ENCODE measurements at regions not wholly inside any gene's neighbourhood (a gene's known extent, or its start where the extent isn't known, plus 50 kb on each side); places are given as distances from the start of the nearest gene placed in this dataset.

DNA sequence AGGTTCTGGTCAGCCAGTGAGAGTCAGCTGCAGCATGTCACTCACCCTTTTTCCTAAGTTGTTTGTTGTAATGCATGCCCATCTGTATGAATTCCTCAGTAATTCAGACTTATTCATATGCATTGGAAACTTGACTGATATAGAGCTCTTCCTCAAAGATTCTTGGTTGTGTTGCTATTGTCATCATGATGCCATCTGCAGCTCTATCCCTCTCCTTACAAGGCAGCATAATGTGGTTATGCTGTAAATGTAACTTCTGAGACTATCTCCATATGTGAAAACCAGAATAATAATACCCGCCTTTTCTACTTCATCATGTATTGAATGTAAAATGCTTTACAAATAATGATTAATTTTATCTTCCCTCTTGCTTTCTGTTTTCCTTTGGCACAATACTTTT, 252.6 kb upstream of the MTPN start:
- DNase-seq = no peak

DNA sequence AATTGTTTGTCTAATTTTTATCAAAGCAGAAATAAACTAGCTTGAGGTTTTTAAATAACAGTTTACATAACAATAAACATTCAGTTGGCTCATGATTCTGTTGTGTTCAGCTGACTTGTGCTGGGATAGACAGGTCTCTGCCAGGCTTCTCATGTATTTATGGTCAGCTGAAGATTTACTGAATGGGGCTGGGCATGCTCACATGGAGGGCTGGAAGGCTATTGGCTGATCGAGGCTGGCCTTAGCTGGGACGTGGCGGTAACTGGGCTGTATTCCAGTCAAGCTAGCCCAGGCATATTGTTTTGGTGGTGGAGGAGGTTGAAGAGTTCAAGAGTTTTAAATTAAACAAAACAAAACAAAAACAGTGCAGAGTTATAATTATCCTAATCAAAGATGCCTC, 251.0 kb upstream of the MTPN start:
- DNase-seq = no peak

DNA sequence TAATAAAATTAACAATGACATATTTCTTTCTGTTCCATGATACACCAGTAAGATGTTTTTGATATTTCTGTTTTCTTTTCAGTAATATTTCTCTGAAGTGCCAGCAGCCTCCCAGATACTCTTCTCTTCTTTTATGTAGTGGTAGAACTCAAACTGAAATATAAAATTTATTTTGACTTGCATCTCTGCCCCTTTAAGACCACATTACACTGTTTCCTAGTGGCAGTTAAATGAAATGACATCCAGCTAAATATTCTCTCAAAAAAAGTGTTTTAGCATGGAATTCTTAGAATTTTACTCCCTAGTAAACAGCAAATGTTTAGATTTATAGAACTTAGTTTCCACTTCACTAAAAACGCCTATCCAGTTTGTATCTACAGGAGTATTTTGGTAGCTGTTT, 237.2 kb upstream of the MTPN start:
- no peak for DNase-seq

DNA sequence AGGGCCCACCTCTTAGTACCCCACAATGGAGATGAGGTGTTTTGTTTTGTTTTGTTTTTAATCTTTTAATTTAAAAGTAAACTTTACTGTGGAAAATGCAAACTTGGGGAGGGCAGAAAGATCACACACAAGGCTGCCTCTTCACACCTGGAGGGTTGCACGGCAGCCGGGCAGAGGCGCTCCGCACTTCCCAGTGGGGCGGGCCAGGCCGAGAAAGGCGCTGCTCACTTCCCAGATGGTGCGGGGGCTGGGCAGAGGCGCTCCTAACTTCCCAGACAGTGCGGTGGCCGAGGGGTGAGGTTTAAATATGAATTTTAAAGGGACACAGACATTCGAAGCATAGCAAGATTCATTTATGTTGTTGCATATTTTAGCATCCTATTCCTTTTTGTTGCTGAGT, 235.9 kb upstream of the MTPN start:
- DNase-seq = peak; percentile 3

- no peak for DNase-seq
Observed at GRCh38 chr7:136210664-136211063, 233.5 kb upstream of the MTPN start.

DNA sequence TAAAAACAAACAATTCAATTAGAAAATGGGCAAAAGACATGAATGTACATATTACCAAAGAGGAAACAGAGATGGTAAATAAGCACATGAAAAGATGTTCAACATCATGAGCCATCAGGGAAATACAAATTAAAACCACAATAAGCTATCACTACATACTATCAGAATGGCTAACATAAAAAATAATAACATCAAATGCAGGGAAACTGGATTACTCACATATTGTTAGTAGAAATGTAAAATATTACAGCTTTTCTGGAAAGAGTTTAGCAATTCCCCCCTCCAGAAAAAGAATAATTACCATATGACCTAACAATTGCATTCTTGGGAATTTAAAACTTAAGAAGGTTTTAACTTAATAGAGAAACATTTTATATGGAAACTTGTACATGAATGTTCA, 232.9 kb upstream of the MTPN start:
- no peak for DNase-seq

DNA sequence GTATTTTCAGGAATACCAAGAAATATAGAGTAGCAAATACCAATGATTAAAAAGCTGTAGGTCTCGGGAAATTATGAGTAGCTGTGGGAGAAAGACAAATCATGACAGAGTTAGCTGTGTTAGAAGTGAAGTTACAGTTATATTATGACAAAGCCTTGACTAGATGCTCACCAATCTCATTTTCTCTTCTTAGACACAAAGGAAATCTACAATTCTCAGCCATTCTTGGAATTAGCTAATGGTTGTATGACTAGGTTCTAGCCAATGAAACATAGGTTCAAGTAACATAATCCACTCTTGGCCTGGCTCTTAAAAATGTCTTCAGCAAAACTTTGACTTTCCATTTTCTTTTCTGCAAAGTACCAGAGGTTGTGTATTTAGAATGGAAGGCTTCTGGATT, 228.8 kb upstream of the MTPN start:
- DNase-seq = no peak

GRCh38 chr7:136198168-136198567, 221.0 kb upstream of the MTPN start:
- DNase-seq = no peak

- DNase-seq = no peak
Observed at GRCh38 chr7:136194878-136195277, 217.7 kb upstream of the MTPN start.

- DNase-seq = no peak
Observed at GRCh38 chr7:136193940-136194339, 216.8 kb upstream of the MTPN start.

DNA sequence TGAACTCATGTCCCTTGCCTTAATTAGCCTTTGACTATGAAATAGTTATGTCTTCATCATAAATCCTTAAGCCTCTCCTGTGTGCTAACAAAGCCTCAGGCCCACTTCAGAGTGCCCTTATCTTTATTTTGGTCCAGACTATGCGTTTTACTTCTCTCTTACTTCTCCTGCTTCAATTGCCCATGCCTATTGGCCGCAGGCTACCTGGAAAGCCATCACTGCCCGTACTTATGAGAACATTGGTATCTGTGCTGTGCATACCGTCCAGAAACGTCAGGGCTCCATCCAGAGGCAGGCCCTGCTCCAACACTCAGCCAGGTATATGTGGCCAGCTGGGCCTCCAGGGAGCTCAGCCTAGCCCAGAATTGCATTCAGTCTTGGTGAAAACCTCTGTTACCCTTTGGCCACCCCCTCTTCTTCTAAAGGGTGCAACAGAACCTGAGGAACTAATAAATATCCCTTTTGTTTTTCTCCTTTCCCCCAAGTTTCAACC, 212.4 kb upstream of the MTPN start:
- peak; percentile 5 for DNase-seq

DNA sequence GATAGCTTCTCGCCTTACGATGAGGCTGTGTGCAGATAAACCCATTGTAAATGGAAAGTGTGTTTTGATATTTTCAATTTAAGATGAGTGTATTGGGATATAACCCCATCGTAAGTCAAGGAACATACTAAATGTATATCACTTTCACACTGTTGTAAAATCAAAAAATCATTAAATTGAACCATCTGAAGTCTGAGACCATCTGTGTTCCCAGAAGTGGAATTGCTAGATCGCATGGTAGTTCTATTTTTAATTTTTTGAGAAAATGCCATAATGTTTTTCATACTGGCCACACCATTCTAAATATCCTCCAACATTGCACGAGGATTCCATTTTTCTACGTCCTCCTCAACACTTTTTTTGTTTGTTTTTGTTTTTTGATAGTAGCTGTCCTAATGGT, 209.1 kb upstream of the MTPN start:
- no peak for DNase-seq

DNA sequence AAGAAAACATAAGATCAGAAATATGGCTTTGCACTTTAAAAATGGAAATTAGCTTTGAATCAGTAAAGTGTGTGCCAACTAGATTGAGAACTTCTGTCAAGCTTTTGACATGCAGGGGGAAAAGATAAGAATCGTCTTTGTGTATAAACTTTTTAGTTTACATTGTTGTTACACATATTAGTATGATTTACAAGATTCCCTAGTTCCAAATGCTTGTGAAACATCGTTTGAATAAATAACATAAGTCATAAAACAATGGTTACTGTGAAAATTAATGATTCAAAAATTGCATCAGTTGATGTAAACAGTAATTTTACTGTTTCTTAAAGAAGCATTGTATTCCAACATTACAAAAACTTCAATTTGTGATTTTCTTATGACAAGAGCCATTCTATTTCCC, 207.6 kb upstream of the MTPN start:
- DNase-seq = no peak

- DNase-seq = peak; percentile 20
Observed at GRCh38 chr7:136183981-136184380, 206.8 kb upstream of the MTPN start.

GRCh38 chr7:136180984-136181383, 203.8 kb upstream of the MTPN start:
- DNase-seq = no peak

DNA sequence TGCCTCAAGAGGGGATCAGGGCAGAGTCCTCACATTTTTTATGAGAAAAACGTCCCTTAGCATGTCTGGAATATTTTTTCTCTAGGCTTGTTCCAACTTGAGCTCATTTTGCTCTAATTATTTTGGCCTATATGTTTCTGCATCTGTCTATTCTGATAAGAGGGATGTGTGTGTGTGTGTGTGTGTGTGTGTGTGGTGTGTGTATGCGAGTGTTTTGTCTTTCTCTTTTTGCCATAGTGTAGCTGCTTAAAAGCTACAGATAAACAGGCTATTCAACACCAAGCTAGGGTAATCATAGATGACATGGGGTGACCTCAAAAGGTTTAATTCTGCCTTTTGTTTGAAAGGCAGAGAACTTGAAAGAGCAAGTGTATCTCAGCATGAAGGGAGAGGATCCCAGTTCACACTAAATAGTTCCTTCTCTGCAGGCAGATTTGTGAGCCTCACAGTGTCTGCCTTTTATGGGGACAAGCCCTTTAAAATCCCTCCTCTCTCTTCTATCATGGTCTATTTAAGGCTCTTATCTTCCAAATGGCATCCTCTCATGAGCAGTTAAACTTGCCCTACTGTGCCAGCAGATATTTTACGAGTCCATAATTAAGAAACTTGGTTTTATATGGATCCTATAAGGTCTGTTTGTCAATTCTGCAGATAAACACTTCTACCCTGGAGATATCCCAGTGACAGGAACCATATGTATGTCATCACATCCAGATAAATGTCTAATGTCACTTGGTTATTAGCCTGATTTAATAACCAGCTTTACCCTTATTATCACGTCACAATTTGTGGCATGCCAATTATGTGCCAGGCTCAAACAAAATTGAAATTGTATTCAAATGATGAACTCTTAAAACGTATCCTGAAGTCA, 202.9 kb upstream of the MTPN start:
- no peak for DNase-seq

DNA sequence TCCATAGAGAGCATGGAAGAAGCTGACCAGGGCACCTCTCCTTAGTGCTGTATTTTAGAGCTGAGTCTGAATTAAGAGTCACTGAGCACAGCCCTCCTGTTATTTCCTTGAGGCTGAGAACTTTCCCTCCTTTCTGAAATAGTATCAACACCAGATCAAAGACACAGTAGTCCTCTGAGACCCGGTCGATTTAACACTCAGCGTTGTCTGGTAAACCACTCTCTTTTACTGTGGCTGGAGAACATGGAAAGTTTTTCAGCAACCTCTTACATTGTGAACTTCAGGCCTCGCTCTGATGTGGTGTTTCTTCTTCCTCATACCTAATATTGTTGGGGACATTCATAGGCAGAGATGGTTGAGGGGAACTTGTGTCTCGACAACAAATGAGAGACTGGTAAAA, 202.0 kb upstream of the MTPN start:
- DNase-seq = no peak

- DNase-seq = no peak
Observed at GRCh38 chr7:136174477-136175125, 197.4 kb upstream of the MTPN start.

DNA sequence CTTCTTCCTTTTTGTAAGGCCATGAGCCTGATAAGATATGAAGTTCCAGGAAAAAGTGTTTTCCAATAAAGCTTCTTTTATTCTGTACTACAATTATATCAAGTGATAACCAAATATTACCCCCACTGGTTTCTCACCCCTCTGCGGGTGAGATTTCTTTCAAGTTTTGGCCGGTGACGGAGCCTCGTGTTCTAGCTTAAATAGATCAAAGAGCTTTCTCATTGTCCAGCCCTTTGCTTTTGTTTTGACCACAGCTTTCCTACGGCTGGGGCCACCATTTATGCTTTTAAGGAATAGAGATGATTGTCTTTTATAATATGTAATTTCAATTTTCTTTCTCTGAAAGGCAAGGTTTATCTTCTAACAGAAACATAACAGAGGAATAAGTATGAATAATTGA, 196.7 kb upstream of the MTPN start:
- no peak for DNase-seq

DNA sequence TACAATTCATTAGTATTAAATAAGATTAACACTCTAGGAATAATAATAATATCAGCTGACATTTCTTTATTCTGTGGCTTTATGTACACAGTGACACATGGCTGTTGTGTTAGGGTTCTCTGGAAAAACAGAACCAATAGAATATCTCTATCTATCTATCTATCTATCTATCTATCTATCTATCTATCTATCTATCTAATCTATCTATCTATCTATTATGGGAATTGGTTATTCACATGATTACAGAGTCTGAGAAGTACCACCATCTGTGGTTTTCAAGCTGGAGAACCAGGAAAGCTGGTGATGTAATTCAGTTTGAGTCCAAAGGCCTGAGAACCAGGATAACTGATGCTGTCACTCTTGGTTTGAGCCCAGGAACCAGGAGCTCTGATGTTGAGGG, 194.1 kb upstream of the MTPN start:
- no peak for DNase-seq

GRCh38 chr7:136168821-136169220, 191.7 kb upstream of the MTPN start:
- DNase-seq = no peak

GRCh38 chr7:136167991-136168390, 190.8 kb upstream of the MTPN start:
- DNase-seq = no peak

DNA sequence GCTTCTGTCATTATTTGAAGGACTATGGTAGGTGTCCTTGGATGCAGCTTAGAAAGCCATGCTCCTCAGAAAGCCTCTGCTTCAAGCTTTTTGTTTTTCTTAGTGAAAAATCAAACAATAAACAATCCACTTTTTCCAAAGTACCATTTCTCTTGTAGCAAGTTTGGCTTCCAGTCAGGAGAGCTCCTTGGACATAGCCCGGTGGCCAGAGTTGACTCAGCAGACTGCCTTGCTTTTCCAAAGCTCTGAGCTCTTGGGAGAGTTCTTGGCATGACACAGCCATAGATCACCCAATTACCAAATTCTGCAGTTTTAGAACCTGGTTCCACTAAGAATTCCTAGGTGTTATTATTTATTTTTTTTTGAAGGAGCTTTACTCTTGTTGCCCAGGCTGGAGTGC, 189.4 kb upstream of the MTPN start:
- DNase-seq = no peak

DNA sequence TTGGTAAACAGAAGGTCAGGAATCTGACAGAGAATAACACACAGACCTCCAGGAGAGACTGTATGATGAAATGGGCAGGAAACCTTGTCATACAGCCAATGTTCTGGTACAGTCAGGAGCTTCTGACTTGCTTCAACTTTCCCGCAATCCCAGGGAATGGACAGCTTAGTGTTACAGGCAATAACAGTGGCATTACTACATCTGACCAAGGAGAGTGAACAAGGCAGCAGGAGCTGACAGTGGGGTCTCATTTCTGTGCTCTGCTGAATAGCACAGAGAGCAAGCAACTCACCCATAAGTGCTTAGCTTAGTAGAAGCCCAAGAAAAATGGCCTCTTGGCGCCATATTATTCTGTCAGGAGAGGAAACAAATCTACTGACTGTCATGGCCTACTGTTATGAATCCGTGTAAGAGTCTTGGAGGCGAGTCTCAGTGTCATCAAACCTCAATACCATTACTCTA, 186.2 kb upstream of the MTPN start:
- DNase-seq = no peak
